H1 (cell line): ENCODE measurements at regions not wholly inside any gene's neighbourhood (a gene's known extent, or its start where the extent isn't known, plus 50 kb on each side); places are given as distances from the start of the nearest gene placed in this dataset.

Experiments used
- CTCF ChIA-PET: fragments of 300-600 bp; sonication (Branson Sonifier 250); formaldehyde crosslinking; loops from one replicate; lab custom pipeline; 2021; ENCODE audit not compliant: partially characterized antibody; lab: Charles Lee
- POLR2A ChIA-PET: fragments of 300-600 bp; sonication (Branson Sonifier 250); formaldehyde crosslinking; loops from one replicate; lab custom pipeline; 2021; ENCODE audit warnings: inconsistent platforms; ENCODE audit not compliant: partially characterized antibody; lab: Charles Lee
- DNase-seq, 2 experiments: peaks; one replicate each; pipeline versions ENCODE4 v3.0.0 to v3.0.0-alpha.2; 2010 to 2022; ENCODE audit warnings: low spot score in 2 of 2, low read depth in 1 of 2, mixed read lengths in 1 of 2
- FAIRE-seq: peaks from 2 replicates; lab custom pipeline; 2011; peaks lifted over from hg19 to GRCh38; lab: Jason Lieb, UNC
- H2AFZ ChIP-seq: 2 replicates; pipeline ENCODE4 v1.8.1; 2012; ENCODE audit warnings: low read length, inconsistent platforms
- H2AK5ac ChIP-seq: 2 replicates; pipeline ENCODE4 v1.6.1; 2013; ENCODE audit warnings: low read depth, low read length
- H2BK120ac ChIP-seq: replicated peaks from 2 replicates; pipeline ENCODE3; 2013; ENCODE audit warnings: low read depth, low read length, inconsistent platforms
- H2BK12ac ChIP-seq: 2 replicates; pipeline ENCODE4 v1.6.1; 2013; ENCODE audit warnings: low read depth, low read length
- H2BK15ac ChIP-seq: 2 replicates; pipeline ENCODE4 v1.6.1; 2013; ENCODE audit warnings: low read length
- H2BK20ac ChIP-seq: 2 replicates; pipeline ENCODE4 v1.6.1; 2013; ENCODE audit warnings: low read length
- H2BK5ac ChIP-seq: 2 replicates; pipeline ENCODE4 v1.6.1; 2013; ENCODE audit warnings: low read depth, low read length
- H3K14ac ChIP-seq: 2 replicates; pipeline ENCODE4 v1.6.1; 2013; ENCODE audit warnings: inconsistent platforms; ENCODE audit not compliant: insufficient read length
- H3K18ac ChIP-seq: 2 replicates; pipeline ENCODE4 v1.6.1; 2013; ENCODE audit warnings: low read length; ENCODE audit errors: extremely low read depth
- H3K23ac ChIP-seq: 2 replicates; pipeline ENCODE4 v1.6.1; 2013; ENCODE audit warnings: inconsistent platforms; ENCODE audit not compliant: insufficient read length
- H3K23me2 ChIP-seq: 2 replicates; pipeline ENCODE4 v1.6.1; 2013; ENCODE audit warnings: low read depth, low read length
- H3K27ac ChIP-seq: 2 replicates; pipeline ENCODE4 v1.6.1; 2011; ENCODE audit warnings: low read depth, low read length, inconsistent platforms
- H3K27me3 ChIP-seq, 4 experiments: replicated peaks in 1 of 4; 1 replicate in 1 of 4; 2 replicates in 3 of 4; pipeline versions ENCODE4 v1.6.1 to v1.8.1; 2011 to 2013; ENCODE audit warnings: low read length in 3 of 4, mild to moderate bottlenecking in 3 of 4, inconsistent platforms in 2 of 4, mixed read lengths in 2 of 4, moderate library complexity in 1 of 4; ENCODE audit not compliant: control insufficient read depth in 3 of 4, insufficient read depth in 3 of 4; ENCODE audit errors: extremely low read depth in 1 of 4
- H3K36me3 ChIP-seq, 4 experiments: 2 replicates each; pipeline versions ENCODE4 v1.6.1 to v1.8.1; 2011 to 2013; ENCODE audit warnings: mild to moderate bottlenecking in 4 of 4, low read length in 3 of 4, moderate library complexity in 2 of 4, control low read depth in 1 of 4, inconsistent platforms in 1 of 4; ENCODE audit not compliant: insufficient read depth in 4 of 4, control insufficient read depth in 2 of 4
- H3K4ac ChIP-seq: replicated peaks from 2 replicates; pipeline ENCODE3; 2013; ENCODE audit warnings: low read length, low read depth, mixed read lengths, inconsistent platforms; ENCODE audit not compliant: insufficient read length
- H3K4me1 ChIP-seq, 4 experiments: replicated peaks in 1 of 4; 1 replicate in 1 of 4; 2 replicates in 3 of 4; pipeline versions ENCODE4 v1.6.1 to v1.8.1; 2011 to 2013; ENCODE audit warnings: low read length in 3 of 4, inconsistent platforms in 2 of 4, mixed read lengths in 1 of 4; ENCODE audit not compliant: insufficient read depth in 4 of 4, control insufficient read depth in 3 of 4
- H3K4me2 ChIP-seq, 2 experiments: 2 replicates each; pipeline versions ENCODE4 v1.6.1 to v1.8.1; 2011 to 2013; ENCODE audit warnings: low read depth in 2 of 2, low read length in 2 of 2, control low read depth in 1 of 2, inconsistent platforms in 1 of 2, mild to moderate bottlenecking in 1 of 2; ENCODE audit not compliant: insufficient read depth in 1 of 2
- H3K4me3 ChIP-seq, 4 experiments: fragments of 200-600, 300-600 bp in 1 of 4; sonication (generic), shearing (Covaris generic), sonication (Bioruptor Twin) in 1 of 4; 2 replicates each; pipeline versions ENCODE4 v1.5.1 to v1.8.1; 2011 to 2016; ENCODE audit warnings: low read length in 4 of 4, low read depth in 3 of 4, control low read depth in 2 of 4, inconsistent platforms in 2 of 4, mild to moderate bottlenecking in 2 of 4, mixed read lengths in 1 of 4, moderate library complexity in 1 of 4; ENCODE audit not compliant: insufficient read depth in 2 of 4; ENCODE audit errors: extremely low read depth in 1 of 4
- H3K56ac ChIP-seq: replicated peaks from 2 replicates; pipeline ENCODE3; 2013; ENCODE audit warnings: low read depth, mild to moderate bottlenecking, mixed read lengths, low read length, inconsistent platforms; ENCODE audit not compliant: insufficient read length
- H3K79me1 ChIP-seq: 2 replicates; pipeline ENCODE4 v1.6.1; 2013; ENCODE audit warnings: low read depth, low read length, control low read depth
- H3K79me2 ChIP-seq, 2 experiments: 2 replicates each; pipeline versions ENCODE4 v1.6.1 to v1.8.1; 2012 to 2013; ENCODE audit warnings: low read length in 2 of 2, mild to moderate bottlenecking in 2 of 2, inconsistent platforms in 1 of 2; ENCODE audit not compliant: insufficient read depth in 2 of 2, control insufficient read depth in 1 of 2
- H3K9ac ChIP-seq, 4 experiments: replicated peaks in 1 of 4; 1 replicate in 1 of 4; 2 replicates in 3 of 4; pipeline versions ENCODE4 v1.6.1 to v1.8.1; 2011 to 2013; ENCODE audit warnings: low read depth in 3 of 4, low read length in 3 of 4, control low read depth in 2 of 4, mild to moderate bottlenecking in 2 of 4, moderate library complexity in 2 of 4, inconsistent platforms in 1 of 4; ENCODE audit errors: extremely low read depth in 1 of 4
- H3K9me3 ChIP-seq, 2 experiments: 2 replicates each; pipeline versions ENCODE4 v1.6.1 to v1.8.1; 2012 to 2013; ENCODE audit warnings: mild to moderate bottlenecking in 2 of 2, moderate library complexity in 2 of 2, control low read depth in 1 of 2, inconsistent platforms in 1 of 2, low read depth in 1 of 2, low read length in 1 of 2, mixed read lengths in 1 of 2; ENCODE audit not compliant: insufficient read depth in 2 of 2
- H4K20me1 ChIP-seq, 2 experiments: replicated peaks in 1 of 2; 2 replicates each; pipeline versions ENCODE3 to v1.8.1; 2011 to 2013; ENCODE audit warnings: inconsistent platforms in 2 of 2, low read length in 2 of 2, mild to moderate bottlenecking in 1 of 2; ENCODE audit not compliant: insufficient read depth in 2 of 2, control insufficient read depth in 1 of 2
- H4K5ac ChIP-seq: 2 replicates; pipeline ENCODE4 v1.6.1; 2013; ENCODE audit warnings: low read length, low read depth, mixed read lengths, inconsistent platforms; ENCODE audit not compliant: insufficient read length
- H4K8ac ChIP-seq: 2 replicates; pipeline ENCODE4 v1.8.0; 2013; ENCODE audit warnings: mild to moderate bottlenecking, moderate library complexity, low read length, inconsistent platforms; ENCODE audit not compliant: insufficient read depth; ENCODE audit errors: extremely low read depth
- H4K91ac ChIP-seq: replicated peaks from 2 replicates; pipeline ENCODE3; 2013; ENCODE audit warnings: low read length, mixed read lengths, inconsistent platforms; ENCODE audit not compliant: insufficient read length
- POLR2AphosphoS5 ChIP-seq: IDR thresholded peaks from 2 replicates; pipeline ENCODE4 v1.6.1; 2011; ENCODE audit warnings: low read depth, low read length
- RAD21 ChIP-seq, 2 experiments: IDR thresholded peaks in 1 of 2; conservative IDR thresholded peaks in 1 of 2; 2 replicates each; pipeline ENCODE4 v1.6.1; 2011; ENCODE audit warnings: low read depth in 2 of 2, low read length in 2 of 2, improper control_type of control experiment in 1 of 2, inconsistent platforms in 1 of 2, mild to moderate bottlenecking in 1 of 2, moderate library complexity in 1 of 2
- TEAD4 ChIP-seq: IDR thresholded peaks from 2 replicates; pipeline ENCODE4 v1.6.1; 2012; ENCODE audit warnings: low read depth, low read length, inconsistent platforms, mixed read lengths
- WGBS, 2 experiments: shearing (Covaris generic) in 1 of 2; methylation state at CpG; one replicate each; pipeline versions ENCODE4 v1.1.6 to v1.1.7; 2013 to 2015; ENCODE audit warnings: low lambda C conversion rate in 2 of 2, mixed read lengths in 2 of 2, inconsistent platforms in 1 of 2, low coverage in 1 of 2, missing lambda C conversion rate in 1 of 2; ENCODE audit not compliant: insufficient replicate concordance in 2 of 2, insufficient coverage in 1 of 2, insufficient read length in 1 of 2; ENCODE audit errors: extremely low coverage in 1 of 2, missing lambda C conversion rate in 1 of 2; 5-methylcytosine and 5-hydroxymethylcytosine counted together

GRCh38 chr10:27369880-27370279, 129.3 kb upstream of the ACBD5 start:
- FAIRE-seq = no peak
- CTCF ChIA-PET = interaction anchor here (0.6 to 1.2 kb wide), 16 partner anchors 8 to 989 kb away, joined by 3 to 5 read pairs (median 3); partner anchors contain the start of gene RAB18

More at GRCh38 chr10:27369880-27370279, 129.3 kb upstream of the ACBD5 start:
- no peak for DNase-seq
- Histone ChIP-seq H3K4me1 (no peaks in the 10 kb centered on the region), H2BK20ac (no peak overlapping the region), H3K9ac (no peak overlapping the region), H4K20me1 (no peaks in the 10 kb centered on the region), H3K14ac (no peak overlapping the region), H3K27me3 (peaks cover 0 to 1% (median 0%) of the 10 kb centered on the region in 4 experiments; a peak in 1 of 7 replicates), H3K4me2 (no peak overlapping the region), H3K9me3 (no peaks in the 10 kb centered on the region), H3K23me2 (no peaks in the 10 kb centered on the region), H3K56ac (no peak overlapping the region), H3K4ac (no peak overlapping the region), H3K4me3 (no peak overlapping the region), H3K79me1 (no peaks in the 10 kb centered on the region), H4K5ac (no peak overlapping the region), H3K36me3 (no peaks in the 10 kb centered on the region), H2BK12ac (no peak overlapping the region), H2AK5ac (no peak overlapping the region), H4K8ac (no peak overlapping the region), H3K23ac (no peak overlapping the region), H2BK5ac (no peak overlapping the region), H3K18ac (no peak overlapping the region), H4K91ac (no peak overlapping the region), H2BK15ac (no peak overlapping the region), H2BK120ac (no peak overlapping the region), H3K27ac (no peak overlapping the region), H3K79me2 (no peaks in the 10 kb centered on the region), H2AFZ (peak overlapping the region; percentile 14; the same call in 1 of the 2 replicates)
- TF ChIP-seq POLR2AphosphoS5 = no peak
- TF ChIP-seq TEAD4 = no peak
- peak; percentile 31 to 38; a peak in 2 of 4 replicates for TF ChIP-seq RAD21 (IDR thresholded peaks at IDR 0.05 in 1 of 2, conservative IDR thresholded peaks at IDR 0.05 in 1 of 2; ENCODE audit: low read depth in 2 of 2, low read length in 2 of 2)
- 87% methylated on average over 3 of the region's 3 CpGs; no CpG with 5 or more reads in 1 of the 2 experiments for WGBS, 2 experiments
- POLR2A ChIA-PET = no interaction called here
